GM21528 (cell line): ENCODE measurements at regions not wholly inside any gene's neighbourhood (a gene's known extent, or its start where the extent isn't known, plus 50 kb on each side); places are given as distances from the start of the nearest gene placed in this dataset.

Experiments used
- ATAC-seq: cut with Tn5 transposase; IDR thresholded peaks from one replicate; pipeline ENCODE4 v1.9.1; 2021; ENCODE audit warnings: mild to moderate bottlenecking, moderate library complexity; ENCODE audit not compliant: unreplicated experiment, low FRiP score

DNA sequence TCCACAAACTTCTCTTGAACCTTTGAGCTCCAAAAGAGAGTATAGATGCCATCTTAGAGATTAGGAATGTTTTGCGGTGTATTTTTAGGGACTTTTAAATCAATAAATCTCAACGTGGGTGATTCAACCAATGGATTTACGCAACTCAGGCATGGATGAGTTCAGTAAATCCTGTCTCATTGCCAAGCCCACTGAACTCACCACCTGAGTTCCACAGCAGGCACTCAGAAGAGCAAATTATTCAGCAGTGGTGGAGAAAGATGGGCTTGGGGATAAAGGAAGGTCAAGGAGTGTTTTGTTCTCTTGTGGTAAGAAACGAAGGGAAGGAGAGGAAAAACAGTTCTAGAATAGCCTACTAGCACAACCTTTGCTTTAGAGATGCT, 68.7 kb upstream of the HMGA2 start:
- ATAC-seq = no peak

DNA sequence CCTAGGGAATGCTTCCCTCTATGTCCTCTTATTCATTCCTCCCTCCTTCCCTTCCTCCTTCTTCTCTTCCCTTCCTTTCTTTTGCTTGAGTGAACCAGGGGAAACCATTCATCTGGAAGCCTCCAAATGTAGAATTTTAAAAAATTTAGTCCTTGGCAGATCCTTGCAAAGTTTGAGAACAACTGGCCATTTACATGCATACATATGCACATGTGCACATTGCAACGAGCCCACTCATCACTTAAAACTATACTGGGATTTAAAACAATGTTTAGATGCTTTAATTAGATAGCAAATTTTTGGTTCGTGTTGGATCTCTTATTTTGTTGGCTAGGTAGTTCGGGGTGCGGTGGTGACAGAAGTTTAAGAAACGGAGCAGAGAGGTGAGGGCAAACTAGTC, 68.0 kb upstream of the HMGA2 start:
- no peak for ATAC-seq

GRCh38 chr12:65756956-65757511, 67.2 kb upstream of the HMGA2 start:
- ATAC-seq = peak; percentile 95

DNA sequence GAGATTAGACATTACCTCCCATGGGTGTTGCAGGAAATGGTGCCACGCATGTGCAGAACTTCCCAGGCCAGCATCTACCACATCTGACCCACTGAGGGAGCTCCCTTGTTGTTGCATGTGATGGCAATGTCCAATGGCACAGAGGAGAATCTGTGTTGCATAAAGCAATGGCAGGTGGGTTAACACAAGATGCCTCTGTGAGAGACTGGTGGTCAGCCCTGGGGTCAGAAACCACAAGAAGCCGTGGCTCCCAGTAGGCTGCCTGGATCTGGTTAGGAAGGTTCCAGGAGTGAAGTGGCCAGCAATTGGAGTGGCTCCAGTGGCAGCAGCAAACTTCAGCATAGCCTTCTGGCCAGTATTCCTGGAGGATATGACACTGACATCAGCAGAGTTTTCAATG, 65.9 kb upstream of the HMGA2 start:
- ATAC-seq = no peak

- no peak for ATAC-seq
Measured at GRCh38 chr12:65759735-65760134, 64.5 kb upstream of the HMGA2 start.

- no peak for ATAC-seq
Measured at GRCh38 chr12:65761301-65761700, 63.0 kb upstream of the HMGA2 start.

DNA sequence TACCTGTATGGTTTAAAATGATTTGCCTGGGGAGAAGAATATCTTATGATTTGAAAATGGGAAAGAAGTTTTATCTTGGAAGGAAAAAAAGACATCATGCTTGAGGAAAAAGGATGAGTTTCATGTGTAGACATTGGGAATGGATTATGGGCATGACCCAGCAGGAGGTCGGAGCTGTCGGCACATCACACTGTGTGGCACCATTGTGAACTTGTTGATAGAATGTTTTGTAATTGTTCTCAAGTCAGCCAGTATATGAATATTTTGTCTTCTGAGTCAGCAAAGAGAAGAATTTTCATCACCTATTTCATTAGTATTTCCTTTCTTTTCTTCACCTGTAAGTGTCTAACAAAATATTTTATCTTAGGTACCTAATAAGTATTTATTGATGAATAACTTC, 60.0 kb upstream of the HMGA2 start:
- ATAC-seq = no peak

- no peak for ATAC-seq
Measured at GRCh38 chr12:65765436-65765813, 58.9 kb upstream of the HMGA2 start.

DNA sequence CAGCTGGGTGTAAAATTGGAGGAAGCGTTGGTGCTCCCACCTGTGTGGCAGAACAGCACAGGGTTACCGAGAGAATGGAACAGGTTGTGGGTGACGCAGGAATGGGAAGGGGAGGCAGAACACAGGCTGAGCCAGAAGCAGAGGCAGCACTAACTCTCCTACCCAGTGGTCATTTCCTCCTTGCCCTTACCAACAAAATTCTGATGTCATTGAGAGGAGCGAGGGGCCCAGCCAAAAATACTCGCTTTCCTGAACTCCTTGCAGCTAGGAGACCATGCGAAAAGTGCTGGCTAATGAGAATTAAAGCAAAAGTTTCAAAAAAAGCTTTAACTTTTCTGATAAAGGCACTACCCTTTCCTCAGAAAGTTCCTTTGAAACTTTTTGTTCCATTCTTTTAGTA, 54.4 kb upstream of the HMGA2 start:
- no peak for ATAC-seq
